Uterus (tissue), 3 donors: ENCODE measurements at regions not wholly inside any gene's neighbourhood (a gene's known extent, or its start where the extent isn't known, plus 50 kb on each side); places are given as distances from the start of the nearest gene placed in this dataset.

Experiments
- DNase-seq, 2 donors: peaks; one replicate each; pipeline ENCODE4 v3.0.0-alpha.2; 2019 to 2020
- H3K27ac ChIP-seq, 2 donors: fragments of 200-600 bp; sonication (generic); 1 replicate in 1 of 2; 2 replicates in 1 of 2; pipeline ENCODE4 v1.5.1; 2016 to 2018
- H3K27me3 ChIP-seq, 2 donors: fragments of 200-600 bp; sonication (generic); one replicate each; pipeline ENCODE4 v1.5.1; 2018 to 2019; ENCODE audit warnings: control low read depth in 1 of 2
- H3K36me3 ChIP-seq, 2 donors: fragments of 200-600 bp; sonication (generic); one replicate each; pipeline ENCODE4 v1.5.1; 2019; ENCODE audit warnings: control low read depth in 1 of 2
- H3K4me1 ChIP-seq, 2 donors: fragments of 200-600 bp; sonication (generic); one replicate each; pipeline ENCODE4 v1.5.1; 2018 to 2019; ENCODE audit warnings: control low read depth in 1 of 2
- H3K4me3 ChIP-seq, 2 donors: fragments of 200-600 bp; sonication (generic); 1 replicate in 1 of 2; 2 replicates in 1 of 2; pipeline ENCODE4 v1.5.1; 2018 to 2019; ENCODE audit warnings: mild to moderate bottlenecking in 1 of 2
- H3K9me3 ChIP-seq, 2 donors: fragments of 200-600 bp; sonication (generic); one replicate each; pipeline ENCODE4 v1.5.1; 2019; ENCODE audit warnings: control low read depth in 1 of 2
- POLR2A ChIP-seq, 2 donors: fragments of 450-650 bp; IDR thresholded peaks; one replicate each; pipeline ENCODE4 v1.6.1; 2016; ENCODE audit warnings: antibody characterized with exemption in 2 of 2, mild to moderate bottlenecking in 1 of 2, moderate library complexity in 1 of 2
- intact Hi-C: fragments of 100-400 bp; cut with DNase I; formaldehyde crosslinking; loops from one replicate; pipeline ENCODE4 v1.15.1; 2023; ENCODE audit warnings: low total_unique reads
- TF ChIP-seq, protein P1 (sequence below), 4 experiments: fragments of 200-600 bp in 2 of 4; fragments of 450-650 bp in 2 of 4; sonication (generic) in 2 of 4; IDR thresholded peaks; one replicate each; pipeline ENCODE4 v1.5.1; 2016 to 2019; ENCODE audit warnings: antibody characterized with exemption in 4 of 4, mild to moderate bottlenecking in 2 of 4, moderate library complexity in 1 of 4
- donor health status: DM: yes; HTN: yes; CAD: no.

DNA sequence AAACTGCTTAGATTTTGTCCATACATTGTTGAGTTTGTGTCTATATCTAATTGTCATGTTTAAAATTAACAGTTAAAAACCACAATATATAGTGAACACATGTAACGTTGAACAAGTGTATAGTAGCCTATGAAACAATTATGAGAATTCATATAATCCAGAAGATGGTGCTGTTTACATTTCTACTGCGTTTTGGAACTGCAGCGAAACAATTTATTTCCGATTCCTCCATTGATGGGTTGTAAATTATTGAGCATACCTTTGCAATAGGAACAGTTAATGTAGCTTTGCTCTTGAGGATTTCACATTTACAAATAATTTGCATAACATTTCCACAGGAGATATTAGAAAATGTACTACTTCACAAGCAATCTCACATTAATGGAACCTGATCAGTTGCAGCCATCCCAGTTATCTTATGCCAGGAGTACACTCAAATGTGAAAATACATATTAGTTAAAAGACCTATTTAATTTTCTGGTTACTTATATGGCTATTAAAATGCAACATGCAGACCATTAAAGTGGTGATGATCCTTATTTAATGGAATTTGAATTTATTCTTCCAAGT is 411.8 kb downstream of the CDH10 start:
- H3K27me3 ChIP-seq: no peaks in the 10 kb centered on the region
- H3K36me3 ChIP-seq: no peaks in the 10 kb centered on the region
- no peak overlapping the region for H3K4me3 ChIP-seq
- DNase-seq: no peak
- no peak overlapping the region for H3K27ac ChIP-seq
- no peaks in the 10 kb centered on the region for H3K9me3 ChIP-seq
- intact Hi-C loops: no loop called here
- TF ChIP-seq, protein P1, sequence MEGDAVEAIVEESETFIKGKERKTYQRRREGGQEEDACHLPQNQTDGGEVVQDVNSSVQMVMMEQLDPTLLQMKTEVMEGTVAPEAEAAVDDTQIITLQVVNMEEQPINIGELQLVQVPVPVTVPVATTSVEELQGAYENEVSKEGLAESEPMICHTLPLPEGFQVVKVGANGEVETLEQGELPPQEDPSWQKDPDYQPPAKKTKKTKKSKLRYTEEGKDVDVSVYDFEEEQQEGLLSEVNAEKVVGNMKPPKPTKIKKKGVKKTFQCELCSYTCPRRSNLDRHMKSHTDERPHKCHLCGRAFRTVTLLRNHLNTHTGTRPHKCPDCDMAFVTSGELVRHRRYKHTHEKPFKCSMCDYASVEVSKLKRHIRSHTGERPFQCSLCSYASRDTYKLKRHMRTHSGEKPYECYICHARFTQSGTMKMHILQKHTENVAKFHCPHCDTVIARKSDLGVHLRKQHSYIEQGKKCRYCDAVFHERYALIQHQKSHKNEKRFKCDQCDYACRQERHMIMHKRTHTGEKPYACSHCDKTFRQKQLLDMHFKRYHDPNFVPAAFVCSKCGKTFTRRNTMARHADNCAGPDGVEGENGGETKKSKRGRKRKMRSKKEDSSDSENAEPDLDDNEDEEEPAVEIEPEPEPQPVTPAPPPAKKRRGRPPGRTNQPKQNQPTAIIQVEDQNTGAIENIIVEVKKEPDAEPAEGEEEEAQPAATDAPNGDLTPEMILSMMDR (IDR thresholded peaks at IDR 0.05): no peak
- TF ChIP-seq POLR2A (IDR thresholded peaks at IDR 0.05): no peak
- H3K4me1 ChIP-seq: no peaks in the 10 kb centered on the region

DNA sequence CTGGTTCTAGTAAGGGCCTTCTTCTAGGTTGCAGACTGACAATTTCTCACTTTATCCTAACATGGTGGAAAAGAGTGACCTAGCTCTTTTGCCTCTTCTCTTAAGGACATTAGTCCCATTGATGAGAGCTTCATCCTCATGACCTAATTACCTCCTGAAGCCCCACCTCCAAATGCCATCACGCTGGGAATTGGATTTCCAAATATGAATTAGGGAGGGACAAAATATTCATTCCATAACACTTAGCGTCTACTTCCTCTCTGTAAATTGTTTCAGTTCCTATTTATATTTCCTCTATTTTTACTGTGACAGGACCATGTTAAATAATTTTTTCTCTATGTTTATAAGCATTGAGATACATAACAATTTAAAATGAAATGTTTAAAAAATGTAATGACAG is 408.8 kb downstream of the CDH10 start:
- Histone ChIP-seq H3K4me1 (no peaks in the 10 kb centered on the region), H3K9me3 (no peaks in the 10 kb centered on the region), H3K36me3 (no peaks in the 10 kb centered on the region), H3K4me3 (no peak overlapping the region), H3K27me3 (no peaks in the 10 kb centered on the region), H3K27ac (no peak overlapping the region)
- intact Hi-C loops: no loop called here
- TF ChIP-seq POLR2A (IDR thresholded peaks at IDR 0.05): no peak
- TF ChIP-seq, protein P1 (IDR thresholded peaks at IDR 0.05): no peak
- DNase-seq: no peak

DNA sequence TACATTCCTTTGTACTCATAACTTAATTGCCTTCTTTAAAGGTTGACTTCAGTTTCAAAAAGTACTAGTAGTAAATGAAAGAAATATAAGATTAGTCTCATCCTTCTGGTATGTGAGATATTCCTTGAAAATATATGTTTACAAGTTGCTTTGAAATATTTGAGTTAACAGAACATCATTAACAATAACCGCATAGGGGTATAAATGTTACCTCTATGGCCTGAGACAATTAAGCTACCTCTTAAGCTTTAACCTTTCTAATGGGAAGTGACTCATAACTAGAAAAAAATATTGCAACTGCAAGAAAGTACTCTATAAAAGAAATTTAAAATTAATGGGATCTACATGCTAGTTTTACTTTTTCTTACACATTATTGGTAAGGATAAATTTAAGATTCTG is 399.0 kb downstream of the CDH10 start:
- Histone ChIP-seq H3K27ac (no peak overlapping the region), H3K36me3 (no peaks in the 10 kb centered on the region)

DNA sequence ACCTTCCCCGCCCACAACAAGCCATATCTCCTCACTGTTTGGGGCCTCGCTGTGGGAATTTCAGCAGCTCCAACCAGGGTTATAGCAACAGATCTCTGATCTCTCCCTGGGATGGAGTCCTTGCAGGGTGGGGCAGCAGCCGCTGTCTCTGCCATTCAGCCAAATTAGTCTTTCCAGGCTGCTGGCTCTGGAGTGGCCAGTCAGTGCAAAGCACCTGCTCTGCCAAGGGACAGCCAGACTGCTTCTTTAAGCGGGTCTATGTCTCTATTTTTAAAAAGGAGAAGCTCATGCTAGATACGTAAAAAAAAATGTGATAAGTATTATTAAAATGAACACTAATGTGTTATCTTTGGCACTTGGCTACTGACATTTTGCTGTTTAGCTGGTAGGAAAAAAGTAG is 380.2 kb downstream of the CDH10 start:
- TF ChIP-seq POLR2A (IDR thresholded peaks at IDR 0.05): no peak
- TF ChIP-seq, protein P1 (IDR thresholded peaks at IDR 0.05): no peak
- no peaks in the 10 kb centered on the region for H3K36me3 ChIP-seq
- no peaks in the 10 kb centered on the region for H3K9me3 ChIP-seq
- H3K27me3 ChIP-seq: no peaks in the 10 kb centered on the region
- H3K27ac ChIP-seq: no peak overlapping the region
- no peaks in the 10 kb centered on the region for H3K4me1 ChIP-seq
- no peak overlapping the region for H3K4me3 ChIP-seq
- intact Hi-C loops: no loop called here
- DNase-seq: no peak

More for the DNA sequence above, 399.0 kb downstream of the CDH10 start:
- H3K4me1 ChIP-seq: no peaks in the 10 kb centered on the region
- H3K27me3 ChIP-seq: no peaks in the 10 kb centered on the region
- no peak for DNase-seq
- TF ChIP-seq, protein P1 (IDR thresholded peaks at IDR 0.05): no peak
- no peak for TF ChIP-seq POLR2A (IDR thresholded peaks at IDR 0.05)
- intact Hi-C loops: no loop called here
- no peak overlapping the region for H3K4me3 ChIP-seq
- H3K9me3 ChIP-seq: no peaks in the 10 kb centered on the region

DNA sequence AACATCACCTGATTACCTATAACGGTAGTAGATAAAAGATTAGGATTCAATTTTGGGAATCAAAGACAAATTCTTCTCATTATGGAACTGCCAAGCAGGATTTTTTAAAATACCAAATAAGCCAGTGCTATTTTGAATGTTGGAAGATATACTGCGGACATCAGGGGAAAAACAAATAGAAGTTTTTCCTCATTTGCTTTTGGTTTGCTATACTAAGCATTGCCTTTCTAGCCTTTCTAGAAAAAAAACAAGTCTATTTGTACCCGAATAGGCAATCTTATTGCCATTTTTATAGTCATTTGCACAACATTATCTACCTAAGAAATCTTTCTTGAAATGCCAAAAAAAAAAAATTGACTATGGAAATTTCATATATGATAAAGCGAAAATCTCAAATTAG is 379.5 kb downstream of the CDH10 start:
- Histone ChIP-seq H3K27me3 (no peaks in the 10 kb centered on the region), H3K4me3 (no peak overlapping the region), H3K36me3 (no peaks in the 10 kb centered on the region), H3K4me1 (no peaks in the 10 kb centered on the region), H3K9me3 (no peaks in the 10 kb centered on the region), H3K27ac (no peak overlapping the region)
- intact Hi-C loops: no loop called here
- TF ChIP-seq, protein P1 (IDR thresholded peaks at IDR 0.05): no peak
- no peak for TF ChIP-seq POLR2A (IDR thresholded peaks at IDR 0.05)
- DNase-seq: no peak
